ENCODE measurements at regions not wholly inside any gene's neighbourhood (a gene's known extent, or its start where the extent isn't known, plus 50 kb on each side); places are given as distances from the start of the nearest gene placed in this dataset.
"Not testable (repeated sequence)": the region's sequence is repeated elsewhere in the genome, so short reads cannot be mapped to it uniquely, and the experiment has no call there.

DNA sequence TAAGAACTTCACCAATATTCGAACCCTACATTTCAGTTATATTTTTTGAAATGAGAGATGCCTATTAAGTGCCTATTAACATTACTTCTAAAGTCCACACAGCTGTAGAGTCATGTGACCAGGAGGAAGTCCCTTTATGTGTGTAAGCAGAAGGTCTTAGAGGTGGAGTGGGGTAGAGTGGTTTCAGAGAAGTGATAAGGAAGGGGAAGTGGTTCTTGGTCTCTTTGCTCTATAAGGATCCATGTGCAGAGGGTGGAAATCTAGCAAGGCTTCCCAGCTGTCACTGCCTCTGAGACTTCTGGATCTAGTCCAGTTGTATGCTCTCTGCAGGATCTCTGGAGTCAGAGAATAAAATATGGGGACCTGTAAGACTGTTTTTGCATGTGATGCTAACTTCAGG is 673.9 kb downstream of the FLRT2 start:
- DNase-seq (ENCODE audit: low spot score) = no peak

DNA sequence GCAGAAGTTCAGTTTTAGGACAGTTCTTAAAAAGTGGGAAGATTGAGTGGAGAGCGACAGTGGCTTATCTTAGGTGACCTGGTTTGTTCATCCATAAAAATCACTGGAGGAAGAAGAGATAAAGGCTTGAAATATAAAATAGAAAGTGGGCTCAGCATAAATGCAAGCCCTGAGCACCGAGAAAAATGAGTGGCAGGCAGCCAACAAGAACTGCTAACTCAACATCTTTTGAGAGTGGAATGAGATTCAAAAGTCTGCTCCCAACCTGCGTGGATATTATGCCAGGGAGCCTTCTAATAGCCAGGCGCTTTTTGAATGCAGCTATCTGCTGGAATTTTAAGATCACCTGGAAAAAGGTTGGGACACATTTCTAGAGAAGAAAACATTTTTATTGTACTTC is 666.5 kb downstream of the FLRT2 start:
- no peak for DNase-seq (ENCODE audit: low spot score)

DNA sequence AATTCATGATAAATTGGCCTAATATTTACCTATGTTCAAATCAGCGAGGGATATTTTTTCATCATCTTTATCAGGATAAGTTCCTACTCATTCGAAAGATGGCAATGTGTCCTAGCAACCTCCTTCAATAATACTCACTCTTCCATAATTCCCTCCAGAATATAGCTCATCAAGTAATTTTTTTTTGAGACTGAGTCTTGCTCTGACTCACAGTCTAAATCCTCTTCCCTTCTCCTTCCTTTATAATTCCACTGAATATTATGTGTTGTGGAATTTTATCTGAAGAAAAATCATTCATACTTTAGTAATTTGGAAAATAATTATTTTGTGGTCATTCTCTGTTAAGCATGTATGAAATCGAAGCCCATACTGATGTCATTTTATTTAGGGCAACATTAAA is 663.8 kb downstream of the FLRT2 start:
- no peak for DNase-seq (ENCODE audit: low spot score)

DNA sequence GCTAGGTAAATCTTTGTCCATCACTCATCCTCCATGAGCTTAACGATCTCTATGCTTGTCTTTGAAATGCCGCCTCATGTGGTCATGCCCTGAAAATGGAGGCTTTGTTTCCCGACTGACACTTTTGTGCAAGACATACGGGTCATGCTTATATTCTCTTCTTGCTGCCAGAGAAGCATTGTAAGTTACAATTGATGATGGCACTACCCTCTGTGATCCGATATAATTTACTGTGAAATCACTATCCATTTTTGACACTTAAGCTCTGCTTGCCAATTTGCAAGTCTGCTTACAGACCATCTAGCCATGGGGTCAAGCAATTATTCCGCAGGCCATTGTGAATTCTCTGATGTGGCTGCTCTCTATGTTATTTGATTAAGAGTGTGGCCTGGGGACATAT is 650.0 kb downstream of the FLRT2 start:
- DNase-seq (ENCODE audit: low spot score) = no peak

DNA sequence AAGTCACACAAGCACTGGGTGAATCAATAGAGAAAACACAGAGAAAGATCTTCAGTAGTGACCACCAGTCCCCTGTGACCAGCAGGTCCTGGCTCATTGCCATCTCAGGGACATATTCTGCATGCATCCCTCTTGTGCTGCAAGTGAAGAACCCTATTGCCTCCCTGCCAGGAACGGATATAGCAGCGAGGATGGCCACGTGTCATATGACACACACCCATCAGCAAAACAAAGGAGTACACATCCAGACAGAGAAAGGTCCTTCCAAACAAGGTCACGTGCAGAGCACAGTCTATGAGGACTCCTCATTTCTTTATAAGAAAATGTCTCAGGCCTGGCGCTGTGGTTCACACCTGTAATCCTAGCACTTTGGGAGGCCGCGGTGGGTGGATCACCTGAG is 638.4 kb downstream of the FLRT2 start:
- no peak for DNase-seq (ENCODE audit: low spot score)

DNA sequence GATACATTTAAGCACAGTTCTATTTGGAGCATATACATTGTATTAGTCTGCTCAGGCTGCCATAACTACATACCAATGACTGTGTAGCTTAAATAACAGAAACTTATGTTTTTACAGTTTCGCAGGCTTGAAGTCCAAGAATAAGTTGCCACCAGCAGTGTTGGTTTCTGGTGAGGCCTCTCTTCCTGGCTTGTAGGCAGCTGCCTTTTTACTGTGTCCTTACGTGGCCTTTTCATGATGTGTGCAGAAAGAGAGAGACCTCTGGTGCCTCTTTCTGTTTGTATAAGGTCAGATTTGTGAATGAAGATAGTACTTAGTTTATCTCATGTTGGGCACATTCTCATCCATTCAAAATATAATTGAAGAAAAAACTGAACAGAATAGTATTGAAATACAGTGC is 636.6 kb downstream of the FLRT2 start:
- no peak for DNase-seq (ENCODE audit: low spot score)

DNA sequence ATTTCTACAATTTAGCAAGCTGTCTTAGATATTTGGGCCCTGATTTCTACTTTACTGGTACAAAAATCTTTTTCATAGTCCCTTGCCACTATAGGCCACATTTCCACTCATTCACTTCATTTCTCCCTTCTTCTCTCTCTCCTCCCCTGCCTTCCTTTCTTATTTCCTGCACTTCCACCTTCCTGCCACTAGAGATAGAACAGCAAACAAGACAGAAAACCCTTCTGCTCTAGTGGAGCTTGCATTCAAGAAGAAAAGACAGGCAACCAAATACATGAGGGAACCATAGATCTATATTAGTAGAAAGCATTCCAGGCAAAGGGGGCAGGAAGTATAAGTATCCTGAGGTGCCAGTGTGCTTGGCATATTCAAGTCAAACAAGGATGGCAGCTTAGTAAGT is 623.5 kb downstream of the FLRT2 start:
- DNase-seq (ENCODE audit: low spot score) = no peak

DNA sequence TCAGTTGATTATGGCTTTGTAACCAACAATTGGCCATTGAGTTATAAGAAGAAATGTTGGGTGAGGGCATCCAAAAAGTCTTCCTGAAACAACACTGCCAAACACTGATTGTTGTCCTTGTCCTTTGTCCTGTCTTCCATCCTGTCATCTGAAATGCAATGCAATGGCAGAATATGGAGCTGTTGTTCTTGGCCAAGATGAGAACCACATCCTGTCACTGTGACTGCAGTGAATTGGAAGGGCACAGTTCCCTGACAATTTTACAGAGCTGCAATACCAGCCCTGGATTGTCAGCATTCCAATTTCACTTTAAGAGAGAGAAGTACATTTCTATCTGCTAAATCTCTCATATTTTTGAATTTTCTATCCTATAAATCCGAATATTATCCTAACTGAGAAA is 613.3 kb downstream of the FLRT2 start:
- no peak for DNase-seq (ENCODE audit: low spot score)

DNA sequence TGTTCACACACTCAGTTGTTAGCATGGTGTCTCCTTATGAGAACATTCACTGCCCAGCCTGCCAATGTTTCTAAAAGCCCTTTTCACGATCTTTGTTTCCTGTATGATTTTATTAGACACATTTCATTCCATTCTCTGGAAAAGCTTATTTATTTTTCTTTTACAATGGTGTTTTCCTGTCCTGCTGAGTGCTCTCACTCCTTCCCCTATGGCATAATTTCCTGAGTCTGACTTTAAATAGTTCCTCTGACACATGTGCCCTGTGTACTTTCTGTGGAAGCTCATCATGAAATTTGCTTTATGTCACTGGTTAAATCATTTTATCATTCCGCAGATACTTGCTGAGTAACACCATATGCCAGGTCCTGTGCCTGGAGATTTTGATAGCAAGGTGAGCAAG is 612.0 kb downstream of the FLRT2 start:
- DNase-seq (ENCODE audit: low spot score) = no peak

DNA sequence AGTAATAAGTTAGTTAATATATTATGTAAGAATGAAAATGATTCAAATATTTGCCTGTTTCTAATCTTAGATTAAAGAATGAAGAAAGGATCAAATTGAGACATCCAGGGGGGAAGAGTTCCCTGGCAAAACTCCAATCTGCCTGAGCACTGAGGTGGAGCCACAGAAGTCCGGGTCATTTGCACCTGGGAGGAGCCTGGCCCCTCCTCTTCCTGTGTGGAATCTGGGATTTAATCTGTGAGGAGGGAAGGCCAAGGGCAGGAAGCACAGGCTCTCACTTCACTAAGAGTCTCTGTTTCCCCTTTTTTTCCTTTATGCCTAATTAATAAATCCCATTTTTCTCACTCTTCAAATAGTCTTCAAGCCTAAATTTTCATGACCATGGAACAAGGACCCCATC is 599.5 kb downstream of the FLRT2 start:
- DNase-seq (ENCODE audit: low spot score) = no peak

DNA sequence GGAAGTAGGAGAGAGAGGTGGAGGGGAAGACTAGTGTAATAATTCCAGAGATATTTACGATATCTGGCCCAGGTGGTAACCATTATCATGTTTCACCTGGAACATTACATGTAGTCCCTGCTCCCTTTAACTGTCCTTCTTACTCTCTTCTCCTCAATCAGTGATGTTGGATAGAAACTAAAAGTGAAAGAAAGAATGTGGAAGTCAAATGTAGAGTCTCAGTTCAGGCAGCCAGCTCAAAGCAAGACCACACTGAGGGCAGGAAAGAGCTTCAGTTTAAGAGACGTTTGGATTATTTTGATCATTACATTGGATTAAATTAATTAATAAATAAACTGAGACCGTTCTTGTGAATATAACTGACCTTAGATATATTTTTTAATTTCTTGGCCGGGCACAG is 594.4 kb downstream of the FLRT2 start:
- no peak for DNase-seq (ENCODE audit: low spot score)

DNA sequence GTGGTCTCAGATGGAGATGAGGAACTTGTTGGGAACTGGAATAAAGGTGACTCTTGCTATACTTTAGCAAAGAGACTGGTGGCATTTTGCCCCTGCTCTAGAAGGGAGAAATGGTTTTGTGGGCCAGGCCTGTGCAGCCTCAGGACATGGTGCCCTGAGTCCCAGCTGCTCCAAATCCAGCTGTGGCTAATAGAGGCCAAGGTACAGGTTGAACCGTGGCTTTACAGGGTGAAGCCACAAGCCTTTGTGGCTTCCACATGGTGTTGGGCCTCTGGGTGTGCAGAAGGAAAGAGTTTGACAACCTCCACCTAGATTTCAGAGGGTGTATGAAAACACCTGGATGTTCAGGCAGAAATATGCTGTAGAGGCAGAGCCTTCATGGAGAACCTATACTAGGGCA is 586.0 kb downstream of the FLRT2 start:
- no peak for DNase-seq (ENCODE audit: low spot score)

DNA sequence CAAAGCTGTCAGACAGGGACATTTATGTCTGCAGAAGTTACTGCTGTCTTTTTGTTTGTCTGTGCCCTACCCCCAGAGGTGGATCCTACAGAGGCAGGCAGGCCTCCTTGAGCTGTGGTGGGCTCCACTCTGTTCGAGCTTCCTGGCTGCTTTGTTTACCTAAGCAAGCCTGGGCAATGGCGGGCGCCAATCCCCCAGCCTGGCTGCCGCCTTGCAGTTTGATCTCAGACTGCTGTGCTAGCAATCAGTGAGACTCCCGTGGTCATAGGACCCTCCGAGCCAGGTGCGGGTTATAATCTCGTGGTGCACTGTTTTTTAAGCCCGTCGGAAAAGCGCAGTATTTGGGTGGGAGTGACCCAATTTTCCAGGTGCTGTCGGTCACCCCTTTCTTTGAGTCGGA is 580.9 kb downstream of the FLRT2 start:
- DNase-seq (ENCODE audit: low spot score) = not testable (repeated sequence)

DNA sequence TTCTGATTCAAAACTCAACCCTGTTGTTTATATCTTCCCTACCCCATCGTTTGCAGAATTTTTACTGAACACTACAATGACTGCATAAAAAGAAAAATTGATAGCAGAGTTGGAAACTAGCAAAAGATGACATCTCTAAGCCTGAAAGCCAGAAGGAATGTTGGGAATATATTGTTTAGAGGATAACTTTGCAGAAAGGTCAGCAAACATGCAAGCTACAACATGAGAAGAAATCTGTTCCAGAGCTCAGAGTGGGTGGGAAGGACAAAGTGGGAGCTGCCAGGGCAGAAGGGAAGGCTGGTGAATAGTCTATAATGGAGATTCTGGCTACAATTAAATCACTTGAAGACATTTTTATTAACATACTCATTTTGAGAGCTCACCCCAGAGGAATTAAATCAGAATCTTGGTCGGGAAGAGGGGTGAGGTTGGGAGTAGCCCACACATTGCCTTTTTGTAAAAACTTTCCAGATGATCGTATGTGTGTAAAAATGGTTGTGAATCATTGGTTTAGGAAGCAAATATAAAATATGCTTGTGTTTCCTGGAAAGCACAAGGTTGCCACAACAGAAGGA is 574.8 kb downstream of the FLRT2 start:
- DNase-seq (ENCODE audit: low spot score) = no peak

DNA sequence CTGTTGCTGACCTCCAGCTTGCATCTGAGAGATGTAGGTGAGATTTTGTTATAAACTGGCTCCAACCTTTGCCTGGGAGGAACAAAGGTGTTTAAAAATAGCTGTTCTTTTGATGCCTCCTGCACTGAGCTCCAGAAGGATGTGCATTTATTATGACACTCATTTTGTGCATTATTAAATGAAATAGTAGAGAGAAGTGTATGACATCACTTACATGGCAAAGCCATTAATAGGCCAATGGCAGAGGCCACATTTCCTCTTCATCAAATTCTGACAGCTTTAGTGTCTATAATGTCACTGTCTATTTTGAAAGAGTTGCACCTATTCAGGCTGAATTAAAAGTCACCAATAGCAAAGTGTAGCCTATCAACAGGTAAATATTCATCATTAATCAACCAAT is 564.6 kb downstream of the FLRT2 start:
- DNase-seq (ENCODE audit: low spot score) = no peak

DNA sequence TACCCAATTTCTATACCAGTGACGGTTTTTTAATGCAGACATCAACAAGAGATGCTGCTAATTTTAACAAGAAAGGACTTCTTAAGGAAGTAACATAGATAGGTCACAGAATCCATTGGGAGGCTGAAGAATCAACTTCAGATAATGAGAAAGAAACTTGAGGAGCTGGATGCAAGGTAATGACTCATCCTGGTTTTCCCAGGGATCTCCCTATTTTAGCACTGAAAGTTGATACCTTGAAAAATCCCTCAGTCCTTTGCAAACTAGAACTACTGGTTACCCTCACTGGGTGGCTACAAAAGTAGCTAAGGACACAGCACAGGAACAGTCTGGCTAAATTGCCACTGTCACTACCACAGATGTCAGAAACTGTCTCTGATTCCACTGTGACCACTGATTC is 561.9 kb downstream of the FLRT2 start:
- no peak for DNase-seq (ENCODE audit: low spot score)

DNA sequence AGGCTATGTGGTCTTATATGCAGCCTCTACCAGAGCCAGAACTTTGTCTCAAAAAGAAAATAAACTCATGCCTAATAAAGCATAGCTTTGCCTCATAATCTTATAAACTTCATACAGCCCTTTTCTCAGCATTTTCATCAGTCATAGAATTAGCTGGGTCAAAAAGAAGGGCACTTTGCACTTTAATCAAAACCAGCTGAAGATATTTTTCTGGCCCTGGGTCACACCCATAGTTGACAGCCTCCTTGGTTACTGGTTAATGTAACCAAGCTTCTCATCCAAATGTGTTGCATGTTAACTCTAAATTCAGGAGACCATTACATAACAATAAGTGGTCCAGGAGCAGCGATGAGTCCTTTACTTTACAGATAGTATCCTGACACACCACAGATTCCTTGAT is 558.2 kb downstream of the FLRT2 start:
- DNase-seq (ENCODE audit: low spot score) = no peak

DNA sequence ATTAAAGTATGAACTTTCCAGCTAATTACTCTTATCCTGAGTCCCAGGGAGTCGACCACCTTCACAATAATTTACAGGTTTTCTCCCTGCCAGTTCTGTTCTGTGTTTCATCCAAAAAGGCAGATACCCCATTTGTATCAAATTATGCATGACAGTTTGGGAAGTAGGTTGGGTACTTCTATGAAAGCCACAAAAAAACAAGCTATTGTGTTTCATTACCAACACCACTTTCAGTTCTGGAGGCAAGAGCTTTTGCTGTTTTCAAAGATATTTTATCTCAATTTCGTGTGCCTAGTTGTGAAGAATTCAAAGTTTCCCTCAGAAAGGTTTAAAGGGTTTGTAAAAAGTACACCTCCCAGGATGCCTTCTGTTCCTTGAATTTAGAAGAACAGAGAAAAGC is 557.4 kb downstream of the FLRT2 start:
- no peak for DNase-seq (ENCODE audit: low spot score)

DNA sequence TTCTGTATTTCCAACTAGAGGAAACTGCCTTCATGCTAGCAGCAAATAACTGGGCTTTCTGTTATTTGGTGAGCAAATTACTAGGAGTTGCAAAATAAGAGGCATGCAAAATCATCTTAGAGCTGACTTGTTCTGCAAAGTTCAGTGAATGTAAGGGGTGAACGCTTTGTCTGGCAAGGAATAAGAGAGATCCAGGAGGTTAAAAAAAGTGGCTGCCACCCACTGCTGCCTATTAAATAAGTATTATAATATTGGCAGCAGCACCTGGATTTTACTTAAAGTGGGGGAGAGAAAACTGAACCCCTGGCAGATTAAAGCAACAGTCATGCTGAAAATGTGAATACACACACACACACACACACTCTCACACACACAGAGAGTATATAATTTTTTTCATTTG is 557.0 kb downstream of the FLRT2 start:
- DNase-seq (ENCODE audit: low spot score) = no peak

DNA sequence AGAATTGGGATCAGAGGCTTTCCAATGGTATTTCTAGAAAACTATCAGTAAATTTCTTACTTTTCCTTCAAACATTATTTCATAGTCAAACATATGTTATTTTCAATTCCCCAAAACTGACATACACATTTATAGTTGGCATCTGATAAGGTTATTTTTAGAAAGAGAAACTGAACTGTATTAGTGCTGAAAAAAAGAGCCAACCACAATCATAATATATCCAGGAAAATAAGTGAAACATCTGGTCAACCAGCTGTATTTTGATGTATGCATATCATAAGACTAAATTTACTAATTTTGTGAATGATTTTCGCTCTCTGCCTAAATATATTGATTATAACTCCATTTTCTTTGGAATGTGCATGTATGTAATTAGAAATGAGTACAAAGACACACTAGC is 554.2 kb downstream of the FLRT2 start:
- no peak for DNase-seq (ENCODE audit: low spot score)

DNA sequence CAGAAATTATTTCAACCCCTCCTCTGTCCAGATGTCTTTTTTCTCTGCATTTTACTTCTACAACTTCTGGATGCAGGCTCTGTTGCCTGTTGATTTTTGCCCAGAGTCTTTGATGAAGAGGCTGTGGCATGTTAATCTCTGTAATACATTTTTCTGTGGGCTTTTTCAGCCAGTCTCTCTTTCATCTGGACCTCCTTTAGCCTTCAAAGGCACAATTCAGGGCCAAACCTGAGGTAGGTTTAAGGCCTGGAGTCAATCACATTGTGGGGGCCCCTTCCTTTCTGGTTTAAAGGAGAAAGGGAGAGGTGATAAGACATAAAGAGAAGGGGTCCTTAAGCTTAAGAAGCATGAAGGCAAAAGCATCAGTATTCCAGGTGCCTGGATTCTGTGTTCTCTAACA is 553.7 kb downstream of the FLRT2 start:
- DNase-seq (ENCODE audit: low spot score) = no peak

DNA sequence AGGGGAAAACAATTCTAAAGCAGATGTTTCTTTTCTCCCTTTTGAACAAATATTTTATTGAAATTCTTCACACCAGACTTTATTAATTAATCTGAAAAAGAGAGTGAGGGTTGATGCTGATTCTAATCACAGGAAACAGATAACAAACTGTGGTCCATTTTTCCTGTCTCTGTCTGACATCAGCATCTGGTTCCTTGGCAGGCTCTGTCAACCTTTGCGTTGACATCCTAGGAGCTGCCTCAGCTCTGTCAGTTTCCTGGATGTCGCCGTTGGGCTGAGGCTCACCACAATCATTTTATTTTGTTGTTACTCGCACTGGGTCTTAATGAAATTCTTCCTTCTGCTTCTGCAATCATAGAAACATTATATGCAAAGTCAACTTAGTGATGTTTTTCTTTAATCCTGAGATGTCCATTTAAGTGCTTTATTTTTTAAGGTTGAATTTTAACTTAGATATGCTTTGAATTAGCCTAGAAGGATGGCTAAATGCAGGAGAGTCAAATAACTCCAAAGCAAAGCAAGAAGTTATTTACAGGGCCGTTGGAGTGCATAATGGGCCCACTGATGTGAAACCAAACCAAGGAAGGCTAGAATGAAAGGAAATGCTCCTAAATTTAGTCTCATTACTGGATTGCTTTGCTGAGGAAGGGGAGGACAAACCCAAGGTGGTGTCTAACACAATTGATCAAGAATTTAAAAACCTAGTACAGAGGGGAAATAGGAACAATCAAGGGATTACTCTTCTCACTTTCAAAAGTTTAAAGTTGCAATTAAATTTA is 542.4 kb downstream of the FLRT2 start:
- no peak for DNase-seq (ENCODE audit: low spot score)

DNA sequence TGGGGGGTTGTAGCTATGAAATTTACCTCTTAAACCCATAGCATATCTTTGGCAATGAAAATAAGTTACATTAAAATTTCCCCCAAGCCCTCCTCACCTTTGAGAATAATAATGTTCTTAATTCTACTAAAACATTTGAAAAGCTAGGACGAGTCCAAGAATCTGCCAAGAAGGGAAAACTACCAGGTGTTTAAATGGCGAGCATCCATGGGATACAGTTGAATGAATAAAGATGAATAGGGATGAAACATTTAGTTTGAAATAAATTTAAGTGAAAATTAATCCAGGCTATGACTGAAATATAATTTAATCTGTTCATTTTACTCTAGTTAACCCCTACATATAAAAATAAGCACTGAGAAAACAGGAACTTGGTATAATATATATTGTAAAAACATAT is 536.7 kb downstream of the FLRT2 start:
- DNase-seq (ENCODE audit: low spot score) = no peak

DNA sequence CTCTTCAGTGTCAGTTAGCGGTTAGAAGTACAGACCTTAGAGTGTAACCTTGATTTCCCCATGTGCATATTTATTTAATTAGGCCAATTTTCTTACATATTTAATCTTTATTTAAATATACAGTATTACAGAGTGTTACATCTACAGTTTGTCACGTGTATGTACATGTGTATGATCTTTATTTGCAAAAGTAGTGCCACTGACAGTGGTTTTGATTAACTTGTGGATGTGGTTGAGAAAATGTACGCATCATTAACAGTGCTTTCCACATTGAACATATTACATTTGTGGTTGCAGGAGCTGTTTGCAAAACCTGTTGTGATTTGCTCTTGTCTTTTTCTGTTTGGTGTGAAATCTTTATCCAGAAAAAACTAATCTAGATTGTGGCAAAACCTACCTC is 535.5 kb downstream of the FLRT2 start:
- no peak for DNase-seq (ENCODE audit: low spot score)
